Chondrocyte (in vitro differentiated cells): ENCODE measurements at regions not wholly inside any gene's neighbourhood (a gene's known extent, or its start where the extent isn't known, plus 50 kb on each side); places are given as distances from the start of the nearest gene placed in this dataset.
A peak's percentile ranks its signal among the peaks of the same experiment; 100 is the strongest.

Experiments
- DNase-seq: peaks from one replicate; pipeline ENCODE4 v3.0.0; 2021; ENCODE audit warnings: mixed read lengths, low spot score
- H3K27ac Mint-ChIP-seq: one replicate; pipeline ENCODE4 v1.8.0; 2021; ENCODE audit warnings: mild to moderate bottlenecking, moderate library complexity, mixed read lengths; ENCODE audit not compliant: unreplicated experiment
- H3K27me3 Mint-ChIP-seq: 2 replicates; pipeline ENCODE4 v1.8.0; 2021; ENCODE audit warnings: low read depth, mixed read lengths
- H3K36me3 Mint-ChIP-seq: 2 replicates; pipeline ENCODE4 v1.8.0; 2021; ENCODE audit warnings: low read depth, mixed read lengths
- H3K4me1 Mint-ChIP-seq: 2 replicates; pipeline ENCODE4 v1.8.0; 2021; ENCODE audit warnings: low read depth, mild to moderate bottlenecking, mixed read lengths
- H3K4me3 Mint-ChIP-seq: one replicate; pipeline ENCODE4 v1.8.0; 2021; ENCODE audit warnings: mild to moderate bottlenecking, moderate library complexity, mixed read lengths; ENCODE audit not compliant: unreplicated experiment
- H3K9me3 Mint-ChIP-seq: 2 replicates; pipeline ENCODE4 v1.8.0; 2021; ENCODE audit warnings: low read depth, mixed read lengths
- TF ChIP-seq, protein P1 (sequence below): fragments of 200-600 bp; sonication (generic); IDR thresholded peaks from 2 replicates; pipeline ENCODE4 v1.5.0; 2021; ENCODE audit warnings: antibody characterized with exemption, mild to moderate bottlenecking, moderate library complexity

DNA sequence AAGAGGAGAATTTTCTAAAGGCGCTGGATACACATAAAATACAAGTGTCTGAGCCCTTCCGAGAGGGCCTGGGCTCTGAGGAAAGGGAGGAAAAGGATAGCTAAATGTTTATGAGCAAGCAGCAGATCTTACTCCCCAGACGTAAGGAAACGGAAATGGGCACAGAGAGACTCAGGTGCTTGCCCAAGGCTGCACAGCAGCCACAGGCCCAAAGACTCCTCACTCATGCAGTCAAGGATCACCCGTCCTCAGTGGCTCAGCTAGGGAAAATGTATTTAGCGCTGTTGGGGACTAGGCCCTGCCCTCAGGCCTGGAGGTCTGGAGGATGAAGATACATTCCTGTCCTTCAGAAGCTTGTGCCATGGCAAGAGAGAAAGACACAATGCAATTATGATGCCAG lies 107.2 kb upstream of the SYT13 start:
- no peaks in the 10 kb centered on the region for H3K4me1 Mint-ChIP-seq
- H3K27ac Mint-ChIP-seq: no peak overlapping the region
- peaks cover 34% of the 10 kb centered on the region for H3K27me3 Mint-ChIP-seq
- TF ChIP-seq, protein P1, sequence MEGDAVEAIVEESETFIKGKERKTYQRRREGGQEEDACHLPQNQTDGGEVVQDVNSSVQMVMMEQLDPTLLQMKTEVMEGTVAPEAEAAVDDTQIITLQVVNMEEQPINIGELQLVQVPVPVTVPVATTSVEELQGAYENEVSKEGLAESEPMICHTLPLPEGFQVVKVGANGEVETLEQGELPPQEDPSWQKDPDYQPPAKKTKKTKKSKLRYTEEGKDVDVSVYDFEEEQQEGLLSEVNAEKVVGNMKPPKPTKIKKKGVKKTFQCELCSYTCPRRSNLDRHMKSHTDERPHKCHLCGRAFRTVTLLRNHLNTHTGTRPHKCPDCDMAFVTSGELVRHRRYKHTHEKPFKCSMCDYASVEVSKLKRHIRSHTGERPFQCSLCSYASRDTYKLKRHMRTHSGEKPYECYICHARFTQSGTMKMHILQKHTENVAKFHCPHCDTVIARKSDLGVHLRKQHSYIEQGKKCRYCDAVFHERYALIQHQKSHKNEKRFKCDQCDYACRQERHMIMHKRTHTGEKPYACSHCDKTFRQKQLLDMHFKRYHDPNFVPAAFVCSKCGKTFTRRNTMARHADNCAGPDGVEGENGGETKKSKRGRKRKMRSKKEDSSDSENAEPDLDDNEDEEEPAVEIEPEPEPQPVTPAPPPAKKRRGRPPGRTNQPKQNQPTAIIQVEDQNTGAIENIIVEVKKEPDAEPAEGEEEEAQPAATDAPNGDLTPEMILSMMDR: no peak
- peak; percentile 30 for DNase-seq
- no peaks in the 10 kb centered on the region for H3K9me3 Mint-ChIP-seq
- H3K4me3 Mint-ChIP-seq: no peak overlapping the region
- peaks cover 1% of the 10 kb centered on the region for H3K36me3 Mint-ChIP-seq

DNA sequence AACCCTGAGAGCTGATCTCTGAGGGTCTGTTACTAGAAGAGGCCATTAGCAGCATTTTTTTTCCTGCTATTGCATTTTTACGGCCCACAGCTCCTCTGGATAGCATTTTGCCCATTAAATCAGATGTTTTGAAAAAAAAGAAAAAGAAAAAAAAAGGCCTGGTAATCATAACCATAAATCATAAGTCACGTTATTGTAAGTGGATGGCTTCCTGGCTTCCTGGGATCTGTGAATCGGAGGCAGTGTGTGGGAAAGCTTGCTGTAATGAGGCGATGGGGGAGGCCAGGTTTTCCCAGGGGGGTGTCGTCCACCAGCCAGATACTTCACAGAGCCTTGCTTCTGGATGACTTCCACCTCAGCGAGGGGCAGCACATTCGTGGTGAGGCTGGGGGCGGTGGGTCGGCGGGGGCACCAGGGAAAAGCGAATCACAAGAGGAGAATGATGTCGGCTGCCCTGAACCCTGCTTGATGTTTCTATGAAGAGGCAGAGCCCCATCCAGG lies 106.5 kb upstream of the SYT13 start:
- DNase-seq: peak; percentile 48
- Mint-ChIP-seq H3K4me1 (no peaks in the 10 kb centered on the region), H3K36me3 (peaks cover 1% of the 10 kb centered on the region), H3K27me3 (peaks cover 39% of the 10 kb centered on the region), H3K27ac (no peak overlapping the region), H3K9me3 (peaks cover 2% of the 10 kb centered on the region), H3K4me3 (no peak overlapping the region)
- TF ChIP-seq, protein P1: no peak

GRCh38 chr11:45392154-45392553 lies 106.0 kb upstream of the SYT13 start:
- Mint-ChIP-seq H3K27ac (no peak overlapping the region), H3K36me3 (peaks cover 1% of the 10 kb centered on the region), H3K27me3 (peaks cover 43% of the 10 kb centered on the region)

DNA sequence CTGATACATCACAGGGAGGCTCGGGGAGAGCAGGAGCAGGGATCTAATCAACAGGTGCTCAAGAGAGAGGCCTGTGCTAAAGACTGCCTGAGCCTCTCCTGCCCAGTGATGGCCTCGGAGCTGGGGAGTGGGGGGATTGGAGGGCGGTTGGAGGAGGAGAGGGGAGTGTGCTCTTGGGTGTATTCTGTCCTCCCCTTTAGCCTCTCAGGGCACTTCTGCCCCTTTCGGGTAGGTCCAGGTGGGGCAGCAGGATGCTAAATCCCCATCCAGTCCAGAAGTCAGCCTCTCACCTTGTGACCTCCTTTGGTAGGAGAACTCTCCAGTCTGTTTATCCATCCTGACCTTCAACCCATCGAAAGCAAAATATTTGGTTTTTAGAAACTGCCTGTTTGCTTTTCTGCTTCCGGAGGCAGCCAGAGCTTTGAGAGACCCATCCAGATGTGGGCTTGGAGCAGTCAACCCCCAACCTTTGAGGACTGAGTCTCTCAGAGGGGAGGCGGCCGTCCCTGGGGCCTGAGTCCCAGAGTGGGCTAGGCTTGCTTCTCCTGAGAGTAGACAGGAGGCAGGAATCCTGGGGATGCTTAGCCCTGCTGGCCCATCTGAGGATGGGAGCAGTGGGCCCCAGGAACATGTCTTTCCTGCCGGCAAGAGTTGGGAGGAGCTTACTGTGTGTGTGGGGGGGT lies 105.2 kb upstream of the SYT13 start:
- Mint-ChIP-seq H3K4me3 (no peak overlapping the region), H3K27ac (no peak overlapping the region), H3K9me3 (peaks cover 2% of the 10 kb centered on the region), H3K4me1 (no peaks in the 10 kb centered on the region), H3K27me3 (peaks cover 44% of the 10 kb centered on the region), H3K36me3 (peaks cover 1% of the 10 kb centered on the region)
- TF ChIP-seq, protein P1: no peak
- peak; percentile 43 for DNase-seq

More at GRCh38 chr11:45392154-45392553, 106.0 kb upstream of the SYT13 start:
- Mint-ChIP-seq H3K4me1 (no peaks in the 10 kb centered on the region), H3K4me3 (no peak overlapping the region), H3K9me3 (peaks cover 2% of the 10 kb centered on the region)
- DNase-seq: peak; percentile 72
- TF ChIP-seq, protein P1: no peak

DNA sequence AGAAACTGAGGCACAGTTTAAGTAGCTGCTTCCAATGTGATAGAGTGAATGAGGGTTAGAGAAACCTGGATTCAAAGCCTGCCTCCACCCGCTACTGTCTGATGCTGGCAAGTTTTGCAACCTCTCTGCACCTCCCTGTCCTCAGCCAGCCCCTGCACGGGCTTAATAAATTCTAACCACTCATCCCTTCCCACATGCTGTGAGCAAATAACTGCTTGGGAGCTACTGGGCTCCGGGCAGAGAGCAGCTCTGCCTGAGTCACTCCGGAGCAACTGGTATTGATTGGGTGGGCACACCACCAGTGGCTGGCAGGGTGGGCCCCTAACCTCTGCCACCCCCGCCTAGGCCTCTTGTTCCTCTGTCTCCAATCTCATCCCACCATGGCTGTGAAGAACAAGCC lies 104.3 kb upstream of the SYT13 start:
- DNase-seq: no peak
- Mint-ChIP-seq H3K4me3 (no peak overlapping the region), H3K4me1 (no peaks in the 10 kb centered on the region), H3K27ac (no peak overlapping the region), H3K9me3 (peaks cover 2% of the 10 kb centered on the region), H3K27me3 (peaks cover 47% of the 10 kb centered on the region), H3K36me3 (peaks cover 1% of the 10 kb centered on the region)
- TF ChIP-seq, protein P1: no peak
